NCI-H226 (cell line): ENCODE measurements at regions not wholly inside any gene's neighbourhood (a gene's known extent, or its start where the extent isn't known, plus 50 kb on each side); places are given as distances from the start of the nearest gene placed in this dataset.
A peak's percentile ranks its signal among the peaks of the same experiment; 100 is the strongest.
"Not testable (repeated sequence)": the region's sequence is repeated elsewhere in the genome, so short reads cannot be mapped to it uniquely, and the experiment has no call there.

Experiments
- DNase-seq: peaks from one replicate; pipeline ENCODE4 v3.0.0-alpha.2; 2015

- not testable (repeated sequence) for DNase-seq
Measured at GRCh38 chr15:22201993-22202659, 121.8 kb downstream of the OR4M2 start.

- not testable (repeated sequence) for DNase-seq
Measured at GRCh38 chr15:22203208-22203607, 122.9 kb downstream of the OR4M2 start.

GRCh38 chr15:22209086-22209485, 128.8 kb downstream of the OR4M2 start:
- not testable (repeated sequence) for DNase-seq

DNA sequence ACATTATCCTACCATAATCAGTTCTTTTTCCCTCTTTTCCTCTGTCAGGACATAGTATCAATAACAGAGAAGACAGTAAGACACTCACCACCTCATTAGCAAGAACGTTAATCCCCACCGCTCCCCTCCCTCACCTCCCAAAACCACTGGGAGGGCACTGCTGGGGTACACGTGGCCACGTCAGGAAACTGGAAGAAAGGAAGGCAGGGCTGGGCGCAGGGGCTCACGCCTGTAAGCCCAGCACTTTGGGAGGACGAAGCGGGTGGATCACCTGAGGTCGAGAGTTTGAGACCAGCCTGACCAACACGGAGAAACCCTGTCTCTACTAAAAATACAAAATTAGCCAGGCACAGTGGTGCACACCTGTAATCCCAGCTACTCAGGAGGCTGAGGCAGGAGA, 142.3 kb downstream of the OR4M2 start:
- DNase-seq = not testable (repeated sequence)

- DNase-seq = no peak
Measured at GRCh38 chr15:22224241-22224671, 143.9 kb downstream of the OR4M2 start.

DNA sequence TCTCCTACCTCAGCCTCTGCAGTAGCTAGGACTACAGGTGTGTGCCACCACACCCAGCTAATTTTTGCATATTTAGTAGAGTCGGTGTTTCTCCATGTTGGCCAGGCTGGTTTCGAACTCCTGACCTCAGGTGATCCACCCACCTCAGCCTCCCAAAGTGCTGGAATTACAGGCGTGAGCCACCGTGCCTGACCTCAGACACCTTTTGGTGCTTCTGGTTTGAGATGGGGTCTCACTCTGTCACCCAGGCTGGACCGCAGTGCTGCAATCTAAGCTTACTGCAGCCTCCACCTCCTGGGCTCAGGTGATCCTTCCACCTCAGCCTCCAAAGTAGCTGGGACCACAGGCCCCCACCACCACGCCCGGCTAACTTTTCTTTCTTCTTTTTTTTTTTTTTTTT, 144.6 kb downstream of the OR4M2 start:
- not testable (repeated sequence) for DNase-seq

GRCh38 chr15:22226034-22226790, 145.9 kb downstream of the OR4M2 start:
- DNase-seq = no peak

DNA sequence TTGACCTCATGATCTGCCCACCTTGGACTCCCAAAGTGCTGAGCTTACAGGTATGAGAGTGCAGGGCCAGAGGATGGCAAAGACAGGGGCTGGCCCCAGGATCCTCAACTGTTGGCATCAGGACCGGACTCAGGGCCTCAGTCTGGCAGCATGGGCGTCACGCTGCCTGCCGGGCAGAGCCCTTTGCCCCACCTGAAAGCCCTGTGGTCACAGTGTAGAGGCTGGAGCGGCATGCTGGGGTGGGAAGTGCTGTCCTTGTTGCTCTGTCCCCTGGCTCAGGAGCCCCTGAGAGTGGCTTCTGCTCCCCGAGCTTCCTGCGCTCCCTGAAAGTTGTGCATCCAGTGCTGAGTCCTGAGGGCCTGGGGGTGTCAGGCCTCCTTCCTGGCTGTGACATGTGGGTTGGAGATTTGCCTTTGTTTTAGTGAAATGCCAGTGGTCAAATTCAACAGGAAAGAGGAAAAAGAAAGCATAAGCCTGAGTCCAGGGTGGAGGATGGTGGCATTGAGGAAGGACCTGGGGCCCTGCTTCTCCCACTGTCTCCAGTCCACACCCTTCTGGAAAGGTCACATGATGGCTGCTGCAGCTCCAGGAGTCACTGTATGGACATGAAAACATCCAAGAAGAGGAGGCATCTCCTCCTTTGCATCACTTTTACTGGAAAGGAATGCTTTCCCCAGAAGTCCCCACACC, 147.2 kb downstream of the OR4M2 start:
- DNase-seq = no peak

- no peak for DNase-seq
Measured at GRCh38 chr15:22228101-22228762, 147.9 kb downstream of the OR4M2 start.

GRCh38 chr15:22229990-22230819, 149.9 kb downstream of the OR4M2 start:
- no peak for DNase-seq

DNA sequence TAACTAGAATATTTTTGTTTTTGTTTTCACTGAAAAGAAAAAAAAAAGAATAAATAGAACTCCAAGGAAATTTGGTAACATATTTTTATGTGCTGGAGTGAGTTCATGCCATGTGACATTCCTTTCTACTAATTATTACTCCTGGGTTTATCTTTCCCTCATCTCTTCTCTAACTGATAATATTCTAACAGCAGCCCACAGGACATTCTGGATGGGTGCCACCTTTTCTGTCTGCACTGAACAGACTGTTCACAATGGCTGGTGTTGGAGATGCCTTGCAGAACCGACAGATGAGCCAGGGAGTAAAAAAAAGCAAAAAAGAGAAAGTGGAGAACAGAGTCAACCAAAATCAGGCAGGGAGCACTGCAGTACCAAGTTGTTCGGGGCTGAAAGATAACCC, 151.3 kb downstream of the OR4M2 start:
- no peak for DNase-seq

GRCh38 chr15:22232675-22233074, 152.3 kb downstream of the OR4M2 start:
- DNase-seq = no peak

GRCh38 chr15:22235261-22235930, 155.1 kb downstream of the OR4M2 start:
- DNase-seq = not testable (repeated sequence)

DNA sequence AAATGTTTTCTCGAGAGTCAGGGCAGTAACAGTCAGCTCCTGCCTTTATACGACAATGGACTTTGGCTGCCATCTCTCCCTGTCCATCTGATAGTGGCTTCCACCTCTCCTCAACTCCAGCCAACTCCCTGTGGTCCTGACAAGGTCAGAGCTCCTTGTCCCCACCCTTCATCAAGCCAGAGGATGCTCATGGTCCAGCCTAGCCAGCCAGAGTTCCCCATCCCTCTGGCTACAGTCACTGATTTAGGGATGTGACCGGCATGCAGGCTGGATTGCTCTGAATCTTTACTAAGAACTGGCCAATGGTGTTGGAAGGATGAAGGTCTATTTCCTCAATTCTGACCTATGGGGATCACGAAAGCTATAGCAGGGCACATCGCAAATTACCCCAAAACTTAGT, 156.1 kb downstream of the OR4M2 start:
- DNase-seq = no peak

GRCh38 chr15:22237891-22238275, 157.6 kb downstream of the OR4M2 start:
- no peak for DNase-seq

DNA sequence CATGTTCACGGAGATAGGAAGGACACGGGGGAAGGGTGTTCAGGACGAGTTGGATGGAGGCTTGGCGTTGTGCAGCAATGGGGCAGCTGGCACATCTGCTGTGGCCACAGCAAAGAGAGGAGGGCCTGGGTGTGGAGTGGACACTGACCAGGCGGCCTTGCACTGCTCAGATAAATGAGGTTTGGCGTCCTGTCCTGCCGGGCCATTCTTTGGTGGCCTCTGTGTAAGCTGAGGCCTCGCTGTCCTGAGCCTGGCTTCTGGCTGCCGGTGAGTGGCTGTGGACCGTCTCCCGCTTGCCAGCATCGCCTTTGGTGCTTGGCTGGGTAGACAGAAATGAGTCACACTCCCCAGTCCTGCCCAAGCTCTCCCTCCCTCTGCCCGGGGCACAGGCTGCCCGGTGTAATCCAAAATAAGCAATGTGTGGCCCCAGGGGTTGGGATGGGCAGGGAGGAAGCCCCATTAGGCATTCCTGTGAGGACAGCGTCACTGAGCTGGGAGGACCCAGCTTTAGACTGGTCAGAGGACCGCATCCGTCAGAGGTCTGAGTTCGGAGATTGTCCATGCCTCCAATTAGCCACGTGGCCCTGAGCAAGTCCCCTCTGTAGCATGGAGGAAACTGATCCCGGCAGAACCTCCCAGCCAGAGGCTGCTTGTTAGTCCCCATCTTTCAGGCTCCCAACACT, 158.1 kb downstream of the OR4M2 start:
- DNase-seq = peak; percentile 21

DNA sequence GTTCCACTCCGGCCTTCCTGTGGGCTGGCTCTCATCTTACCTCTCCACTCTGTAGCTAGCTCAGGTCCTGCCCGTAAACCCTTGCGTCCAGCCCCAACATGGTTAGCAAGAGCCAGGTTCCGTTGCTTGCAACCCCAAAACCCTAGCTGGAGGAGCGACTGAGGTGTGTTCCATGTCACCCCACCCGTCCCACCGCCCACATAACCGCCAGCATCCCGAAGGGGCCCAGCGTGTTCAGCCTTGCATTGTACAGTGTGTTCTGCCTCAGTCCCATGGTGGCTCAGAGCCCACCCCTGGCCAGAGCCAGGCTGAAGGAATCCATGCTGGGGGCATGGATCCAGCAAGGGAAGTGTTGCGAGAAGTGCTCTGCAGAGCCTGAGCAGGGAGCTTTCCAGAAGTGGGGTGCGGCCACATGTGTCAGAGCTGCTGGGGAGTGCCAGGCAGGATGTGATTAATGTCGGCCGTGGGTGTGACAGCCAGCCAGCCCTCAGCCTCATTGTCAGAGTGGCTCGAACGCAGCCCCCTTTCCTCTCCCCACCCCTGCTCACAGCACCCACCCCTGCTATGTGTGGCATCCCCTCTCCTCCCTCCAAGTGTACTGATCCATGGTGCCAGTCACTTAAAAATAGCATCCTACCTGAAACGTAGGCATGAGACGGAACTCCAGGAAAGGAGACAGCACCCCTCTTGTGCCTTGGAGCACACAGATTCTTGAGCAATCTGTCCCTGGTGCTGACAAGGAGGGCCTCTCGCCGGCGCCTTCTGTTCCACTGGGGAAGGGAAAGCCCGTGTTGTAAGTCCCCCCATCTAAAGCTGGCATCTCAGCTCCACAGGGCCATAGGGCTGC, 158.9 kb downstream of the OR4M2 start:
- DNase-seq = peak; percentile 8

DNA sequence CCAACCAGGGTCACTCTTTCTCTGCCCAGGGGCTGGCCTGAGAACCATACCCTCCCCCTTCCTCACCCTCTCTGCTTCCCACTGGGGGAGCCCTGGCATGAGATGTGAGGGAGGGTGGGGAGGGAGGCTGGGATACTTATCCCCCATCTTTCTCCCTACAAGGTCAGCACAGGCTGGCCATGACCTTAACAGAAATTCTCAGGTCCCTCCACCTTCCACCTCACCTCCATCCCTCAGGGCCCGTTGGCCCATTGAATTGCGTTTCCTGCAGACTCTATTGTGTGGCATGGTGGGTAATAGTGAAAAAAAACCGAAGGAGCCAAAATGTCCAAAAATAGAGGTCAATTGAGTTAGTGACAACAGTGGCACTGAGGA, 159.5 kb downstream of the OR4M2 start:
- DNase-seq = no peak

- no peak for DNase-seq
Measured at GRCh38 chr15:22240403-22240802, 160.1 kb downstream of the OR4M2 start.

GRCh38 chr15:22240986-22241385, 160.7 kb downstream of the OR4M2 start:
- no peak for DNase-seq
